Esophagus squamous epithelium (tissue), 5 donors: ENCODE measurements at regions not wholly inside any gene's neighbourhood (a gene's known extent, or its start where the extent isn't known, plus 50 kb on each side); places are given as distances from the start of the nearest gene placed in this dataset.

Experiments used
- DNase-seq: peaks from one replicate; lab custom pipeline; 2025; lab: John Stamatoyannopoulos, UW
- H3K27ac ChIP-seq, 4 donors: fragments of 200-600 bp; sonication (generic); one replicate each; pipeline ENCODE4 v1.5.1; 2016 to 2019; ENCODE audit warnings: mild to moderate bottlenecking in 1 of 4
- H3K27me3 ChIP-seq, 4 donors: fragments of 200-600 bp; sonication (generic); 1 replicate in 3 of 4; 2 replicates in 1 of 4; pipeline versions ENCODE4 v1.5.1 to v1.6.0; 2017 to 2021; ENCODE audit warnings: antibody characterized with exemption in 1 of 4
- H3K36me3 ChIP-seq, 3 donors: fragments of 200-600 bp; sonication (generic); one replicate each; pipeline ENCODE4 v1.5.1; 2016 to 2019
- H3K4me1 ChIP-seq, 3 donors: fragments of 200-600 bp; sonication (generic); one replicate each; pipeline ENCODE4 v1.5.1; 2017 to 2019
- H3K4me3 ChIP-seq, 4 donors: fragments of 200-600 bp; sonication (generic); 1 replicate in 3 of 4; 2 replicates in 1 of 4; pipeline ENCODE4 v1.5.1; 2016 to 2019; ENCODE audit warnings: mild to moderate bottlenecking in 2 of 4, moderate library complexity in 1 of 4
- H3K9me3 ChIP-seq, 3 donors: fragments of 200-600 bp; sonication (generic); one replicate each; pipeline ENCODE4 v1.5.1; 2016 to 2019
- CTCF ChIP-seq, 6 experiments: fragments of 450-650 bp in 4 of 6; fragments of 200-600 bp in 2 of 6; sonication (generic) in 2 of 6; IDR thresholded peaks; one replicate each; pipeline ENCODE4 v1.5.1; 2016 to 2019; ENCODE audit warnings: antibody characterized with exemption in 6 of 6, mild to moderate bottlenecking in 4 of 6, moderate library complexity in 4 of 6
- POLR2A ChIP-seq, 4 donors: fragments of 450-650 bp; IDR thresholded peaks; one replicate each; pipeline ENCODE4 v1.6.1; 2017; ENCODE audit warnings: antibody characterized with exemption in 4 of 4, mild to moderate bottlenecking in 4 of 4, moderate library complexity in 3 of 4
- WGBS, 2 donors: methylation state at CpG; one replicate each; pipeline ENCODE4 v1.1.5; 2018; 5-methylcytosine and 5-hydroxymethylcytosine counted together
- intact Hi-C: fragments of 100-400 bp; cut with DNase I; formaldehyde crosslinking; loops from one replicate; pipeline ENCODE4 v1.15.0; 2022
- donor health status: DM: yes; HTN: yes; CAD: no.

GRCh38 chr15:69661871-69662644 is 209.4 kb downstream of the RPLP1 start:
- no peak for DNase-seq
- H3K36me3 ChIP-seq, result no peaks in the 10 kb centered on the region
- peaks cover 0 to 93% (median 0%) of the 10 kb centered on the region in 4 donors for H3K27me3 ChIP-seq
- intact Hi-C loops, result no loop called here
- no peaks in the 10 kb centered on the region for H3K9me3 ChIP-seq
- no peak for TF ChIP-seq CTCF (IDR thresholded peaks at IDR 0.05)
- H3K4me1 ChIP-seq, result peaks cover 8 to 16% (median 8%) of the 10 kb centered on the region in 3 donors
- no peak overlapping the region for H3K4me3 ChIP-seq
- 67 to 73% methylated on average over 7 to 8 of the region's 9 CpGs for WGBS, 2 donors
- no peak overlapping the region for H3K27ac ChIP-seq

GRCh38 chr15:69662645-69663000 is 210.0 kb downstream of the RPLP1 start:
- no peak overlapping the region for H3K27ac ChIP-seq
- no peak for DNase-seq
- intact Hi-C loops, result no loop called here
- peaks cover 8 to 16% (median 8%) of the 10 kb centered on the region in 3 donors for H3K4me1 ChIP-seq
- no peak overlapping the region for H3K4me3 ChIP-seq
- WGBS, 2 donors, result 71 to 77% methylated on average over 3 of the region's 4 CpGs
- H3K9me3 ChIP-seq, result no peaks in the 10 kb centered on the region
- H3K36me3 ChIP-seq, result no peaks in the 10 kb centered on the region
- TF ChIP-seq POLR2A (IDR thresholded peaks at IDR 0.05) (no peak), CTCF (IDR thresholded peaks at IDR 0.05) (no peak)
- peaks cover 0 to 87% (median 0%) of the 10 kb centered on the region in 4 donors for H3K27me3 ChIP-seq

- H3K4me1 ChIP-seq, result peaks cover 8 to 16% (median 8%) of the 10 kb centered on the region in 3 donors
- DNase-seq, result no peak
- no peak for TF ChIP-seq POLR2A (IDR thresholded peaks at IDR 0.05)
- no peak for TF ChIP-seq CTCF (IDR thresholded peaks at IDR 0.05)
Measured at GRCh38 chr15:69663441-69663840, 210.8 kb downstream of the RPLP1 start.

GRCh38 chr15:69663982-69664381 is 211.4 kb downstream of the RPLP1 start:
- no peak overlapping the region for H3K4me3 ChIP-seq
- no peak for DNase-seq
- intact Hi-C loops, result no loop called here
- WGBS, 2 donors, result 36 to 53% methylated on average over 1 to 3 of the region's 3 CpGs
- H3K36me3 ChIP-seq, result no peaks in the 10 kb centered on the region
- H3K9me3 ChIP-seq, result no peaks in the 10 kb centered on the region
- peaks cover 0 to 74% (median 0%) of the 10 kb centered on the region in 4 donors for H3K27me3 ChIP-seq
- H3K4me1 ChIP-seq, result peaks cover 8 to 16% (median 8%) of the 10 kb centered on the region in 3 donors
- H3K27ac ChIP-seq, result no peak overlapping the region
- TF ChIP-seq POLR2A (IDR thresholded peaks at IDR 0.05) (no peak), CTCF (IDR thresholded peaks at IDR 0.05) (no peak)

More at GRCh38 chr15:69663441-69663840, 210.8 kb downstream of the RPLP1 start:
- no peaks in the 10 kb centered on the region for H3K9me3 ChIP-seq
- no peaks in the 10 kb centered on the region for H3K36me3 ChIP-seq
- H3K27ac ChIP-seq, result no peak overlapping the region
- peaks cover 0 to 79% (median 0%) of the 10 kb centered on the region in 4 donors for H3K27me3 ChIP-seq
- no peak overlapping the region for H3K4me3 ChIP-seq
- intact Hi-C loops, result no loop called here
